ENCODE measurements at regions not wholly inside any gene's neighbourhood (a gene's known extent, or its start where the extent isn't known, plus 50 kb on each side); places are given as distances from the start of the nearest gene placed in this dataset.

DNA sequence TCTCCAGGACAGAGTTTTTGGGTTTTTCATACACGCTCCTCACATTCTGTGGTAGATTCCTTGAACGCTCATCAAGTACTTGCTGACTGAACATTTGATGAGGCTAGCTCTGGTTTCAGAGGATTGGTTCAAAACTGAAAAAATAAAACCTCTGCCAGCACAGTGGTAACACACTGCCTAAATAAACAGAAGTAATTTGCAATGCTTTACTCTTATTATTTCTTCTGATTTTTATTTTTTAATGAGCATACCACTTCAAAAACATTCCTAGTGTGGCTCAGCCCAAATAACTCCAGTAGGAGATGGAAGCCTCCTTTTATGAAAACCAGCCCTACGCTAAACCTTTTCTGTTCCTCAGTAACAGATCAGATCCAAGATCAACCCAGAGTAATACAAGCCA lies 72.0 kb upstream of the INTU start:
- Histone ChIP-seq H3K27me3 (no peaks in the 10 kb centered on the region), H3K4me3 (no peak overlapping the region), H3K27ac (no peak overlapping the region), H3K9me3 (no peaks in the 10 kb centered on the region), H3K4me1 (no peaks in the 10 kb centered on the region), H3K36me3 (no peaks in the 10 kb centered on the region)
- 66% methylated on average over 3 of the region's 3 CpGs for WGBS
- no peak for DNase-seq (ENCODE audit: low spot score in 2 of 2)
- TF ChIP-seq POLR2A (IDR thresholded peaks at IDR 0.05) (no peak), POLR2AphosphoS5 (IDR thresholded peaks at IDR 0.05) (no peak), EP300 (IDR thresholded peaks at IDR 0.05) (no peak)
- TF ChIP-seq, protein P1, sequence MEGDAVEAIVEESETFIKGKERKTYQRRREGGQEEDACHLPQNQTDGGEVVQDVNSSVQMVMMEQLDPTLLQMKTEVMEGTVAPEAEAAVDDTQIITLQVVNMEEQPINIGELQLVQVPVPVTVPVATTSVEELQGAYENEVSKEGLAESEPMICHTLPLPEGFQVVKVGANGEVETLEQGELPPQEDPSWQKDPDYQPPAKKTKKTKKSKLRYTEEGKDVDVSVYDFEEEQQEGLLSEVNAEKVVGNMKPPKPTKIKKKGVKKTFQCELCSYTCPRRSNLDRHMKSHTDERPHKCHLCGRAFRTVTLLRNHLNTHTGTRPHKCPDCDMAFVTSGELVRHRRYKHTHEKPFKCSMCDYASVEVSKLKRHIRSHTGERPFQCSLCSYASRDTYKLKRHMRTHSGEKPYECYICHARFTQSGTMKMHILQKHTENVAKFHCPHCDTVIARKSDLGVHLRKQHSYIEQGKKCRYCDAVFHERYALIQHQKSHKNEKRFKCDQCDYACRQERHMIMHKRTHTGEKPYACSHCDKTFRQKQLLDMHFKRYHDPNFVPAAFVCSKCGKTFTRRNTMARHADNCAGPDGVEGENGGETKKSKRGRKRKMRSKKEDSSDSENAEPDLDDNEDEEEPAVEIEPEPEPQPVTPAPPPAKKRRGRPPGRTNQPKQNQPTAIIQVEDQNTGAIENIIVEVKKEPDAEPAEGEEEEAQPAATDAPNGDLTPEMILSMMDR (IDR thresholded peaks at IDR 0.05) = no peak

DNA sequence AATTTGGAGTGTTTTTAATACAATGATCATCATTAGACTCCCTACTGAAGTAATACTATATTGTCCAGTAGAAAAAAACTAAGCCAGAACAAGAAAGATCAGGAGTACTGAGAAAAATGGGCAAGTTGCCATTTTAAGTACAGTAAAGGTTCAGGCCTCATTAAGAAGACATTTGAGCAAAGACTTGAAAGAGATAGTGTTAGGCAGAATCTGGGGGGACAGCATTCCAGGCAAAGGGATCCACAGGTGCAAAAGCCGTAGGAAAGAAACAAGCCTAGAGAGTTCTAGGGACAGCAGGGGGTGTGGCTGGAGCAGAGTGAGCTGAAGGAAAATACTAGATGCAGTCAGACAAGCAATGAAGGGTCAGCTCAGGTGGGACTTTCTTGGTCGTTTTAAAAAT lies 58.1 kb upstream of the INTU start:
- no peak overlapping the region for H3K4me3 ChIP-seq
- no peaks in the 10 kb centered on the region for H3K36me3 ChIP-seq
- H3K4me1 ChIP-seq = no peaks in the 10 kb centered on the region
- DNase-seq (ENCODE audit: low spot score in 2 of 2) = no peak
- WGBS = 55% methylated on average over 2 of the region's 2 CpGs
- H3K27me3 ChIP-seq = no peaks in the 10 kb centered on the region
- no peak overlapping the region for H3K27ac ChIP-seq
- H3K9me3 ChIP-seq = no peaks in the 10 kb centered on the region
- no peak for TF ChIP-seq POLR2A (IDR thresholded peaks at IDR 0.05)
- TF ChIP-seq POLR2AphosphoS5 (IDR thresholded peaks at IDR 0.05) = no peak
- no peak for TF ChIP-seq EP300 (IDR thresholded peaks at IDR 0.05)
- TF ChIP-seq, protein P1 (IDR thresholded peaks at IDR 0.05) = no peak

DNA sequence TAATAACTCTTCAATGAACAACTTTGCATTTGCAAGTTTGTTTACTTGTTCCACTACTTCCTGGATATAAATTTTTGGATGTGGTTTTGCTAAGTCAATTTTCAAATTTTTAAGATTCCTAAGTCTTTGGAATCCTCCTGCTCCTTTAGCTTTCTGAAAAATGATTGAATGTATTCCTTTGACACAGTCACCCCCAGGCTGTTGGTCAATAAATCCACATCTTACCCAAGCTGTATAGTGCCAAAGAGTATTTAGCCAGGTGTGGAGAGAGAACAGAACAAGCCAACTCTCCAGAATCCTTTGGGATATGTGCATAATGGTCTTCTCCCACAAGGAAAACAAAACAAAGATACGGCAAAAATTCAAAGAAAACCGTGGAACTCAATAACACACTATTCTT lies 56.9 kb upstream of the INTU start:
- H3K9me3 ChIP-seq = no peaks in the 10 kb centered on the region
- TF ChIP-seq EP300 (IDR thresholded peaks at IDR 0.05) = no peak
- TF ChIP-seq POLR2A (IDR thresholded peaks at IDR 0.05) = no peak
- TF ChIP-seq, protein P1 (IDR thresholded peaks at IDR 0.05) = no peak
- TF ChIP-seq POLR2AphosphoS5 (IDR thresholded peaks at IDR 0.05) = no peak
- no peaks in the 10 kb centered on the region for H3K36me3 ChIP-seq
- no peaks in the 10 kb centered on the region for H3K27me3 ChIP-seq
- no peak overlapping the region for H3K4me3 ChIP-seq
- WGBS = 49% methylated on average over 2 of the region's 2 CpGs
- DNase-seq (ENCODE audit: low spot score in 2 of 2) = no peak
- H3K4me1 ChIP-seq = no peaks in the 10 kb centered on the region
- no peak overlapping the region for H3K27ac ChIP-seq

DNA sequence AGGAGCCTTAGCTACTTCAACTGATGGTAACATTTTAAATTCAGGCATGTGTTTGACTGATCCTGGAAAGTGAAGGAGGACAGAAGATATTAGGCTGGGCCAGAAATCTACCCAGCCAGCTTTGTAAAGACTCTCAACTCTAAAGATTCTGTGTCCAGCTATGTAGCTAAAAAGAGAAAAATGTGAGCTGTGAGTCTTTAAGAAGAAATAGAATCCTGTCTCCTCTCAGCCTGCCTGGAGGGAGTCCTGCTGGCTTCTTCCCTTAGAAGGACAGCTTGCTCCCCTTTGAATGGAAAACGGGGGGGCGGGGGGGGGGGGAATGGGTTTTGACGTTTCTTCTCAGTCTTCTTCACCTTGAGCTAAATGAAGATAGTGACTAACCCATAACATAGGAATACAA lies 54.3 kb upstream of the INTU start:
- Histone ChIP-seq H3K9me3 (no peaks in the 10 kb centered on the region), H3K27ac (no peak overlapping the region), H3K4me1 (no peaks in the 10 kb centered on the region), H3K4me3 (no peak overlapping the region), H3K36me3 (no peaks in the 10 kb centered on the region), H3K27me3 (no peaks in the 10 kb centered on the region)
- no peak for DNase-seq (ENCODE audit: low spot score in 2 of 2)
- TF ChIP-seq, protein P1 (IDR thresholded peaks at IDR 0.05) = no peak
- TF ChIP-seq POLR2A (IDR thresholded peaks at IDR 0.05) = no peak
- TF ChIP-seq EP300 (IDR thresholded peaks at IDR 0.05) = no peak
- no peak for TF ChIP-seq POLR2AphosphoS5 (IDR thresholded peaks at IDR 0.05)
- WGBS = 67% methylated on average over 3 of the region's 3 CpGs

DNA sequence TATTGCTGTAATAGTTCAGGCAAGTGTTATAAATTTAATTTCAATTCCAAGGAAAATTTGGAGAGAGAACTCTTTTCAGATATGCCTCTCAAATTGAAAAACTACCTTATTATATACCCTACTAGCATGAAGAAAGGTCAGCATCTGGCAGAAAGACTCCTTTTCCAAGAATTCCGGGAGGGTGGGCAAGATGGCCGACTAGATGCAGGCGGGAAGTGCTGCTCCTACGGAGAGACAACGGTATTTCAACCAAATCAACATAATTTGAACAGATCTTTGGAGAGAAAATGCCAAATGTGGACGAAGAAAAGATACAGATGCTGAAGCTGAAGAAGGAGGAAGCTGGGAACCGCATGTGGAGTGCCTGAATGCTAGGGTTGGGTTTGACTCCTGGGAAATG lies 53.8 kb upstream of the INTU start:
- 91% methylated on average over 7 of the region's 7 CpGs for WGBS
- no peaks in the 10 kb centered on the region for H3K9me3 ChIP-seq
- TF ChIP-seq, protein P1 (IDR thresholded peaks at IDR 0.05) = no peak
- no peaks in the 10 kb centered on the region for H3K27me3 ChIP-seq
- no peak overlapping the region for H3K27ac ChIP-seq
- no peak for DNase-seq (ENCODE audit: low spot score in 2 of 2)
- H3K36me3 ChIP-seq = no peaks in the 10 kb centered on the region
- no peaks in the 10 kb centered on the region for H3K4me1 ChIP-seq
- no peak overlapping the region for H3K4me3 ChIP-seq

Measured in suprapubic skin (tissue), 4 donors.